Activated CD8-positive, alpha-beta T cell treated with anti-CD3 and anti-CD28 coated beads for 36 hours (primary cell): ENCODE measurements at regions not wholly inside any gene's neighbourhood (a gene's known extent, or its start where the extent isn't known, plus 50 kb on each side); places are given as distances from the start of the nearest gene placed in this dataset.
A peak's percentile ranks its signal among the peaks of the same experiment; 100 is the strongest.

Experiments
- ATAC-seq: fragments of 200-7000 bp; cut with Tn5 transposase; one replicate; pipeline ENCODE4 v1.10.0; 2021; ENCODE audit warnings: mild to moderate bottlenecking, moderate library complexity
- CTCF ChIA-PET: fragments of 350-600 bp; sonication (Branson Sonifier 250); formaldehyde crosslinking; loops from one replicate; lab custom pipeline; 2021; ENCODE audit warnings: antibody characterized with exemption; lab: Charles Lee
- POLR2A ChIA-PET: fragments of 350-600 bp; sonication (Branson Sonifier 250); formaldehyde crosslinking; loops from one replicate; lab custom pipeline; 2021; ENCODE audit warnings: antibody characterized with exemption; lab: Charles Lee
- DNase-seq: peaks from one replicate; pipeline ENCODE4 v3.0.0-alpha.2; 2020
- H3K27ac Mint-ChIP-seq: one replicate; pipeline ENCODE4 v1.8.0; 2021; ENCODE audit warnings: mild to moderate bottlenecking, mixed read lengths
- H3K27me3 Mint-ChIP-seq: one replicate; pipeline ENCODE4 v1.8.0; 2021; ENCODE audit warnings: mixed read lengths
- H3K36me3 Mint-ChIP-seq: one replicate; pipeline ENCODE4 v1.8.0; 2021; ENCODE audit warnings: low read depth, mixed read lengths
- H3K4me1 Mint-ChIP-seq: one replicate; pipeline ENCODE4 v1.8.0; 2021; ENCODE audit warnings: low read depth, mixed read lengths
- H3K4me3 Mint-ChIP-seq: one replicate; pipeline ENCODE4 v1.8.0; 2021; ENCODE audit warnings: mild to moderate bottlenecking, moderate library complexity, mixed read lengths
- H3K9me3 Mint-ChIP-seq: one replicate; pipeline ENCODE4 v1.8.0; 2021; ENCODE audit warnings: mixed read lengths
- intact Hi-C: fragments of 100-400 bp; cut with micrococcal nuclease; formaldehyde crosslinking; loops from one replicate; pipeline ENCODE4 v1.10.0; 2022
- TF ChIP-seq, protein P1 (sequence below): fragments of 200-600 bp; IDR thresholded peaks from one replicate; pipeline ENCODE4 v1.8.0; 2022; ENCODE audit warnings: antibody characterized with exemption, mild to moderate bottlenecking

DNA sequence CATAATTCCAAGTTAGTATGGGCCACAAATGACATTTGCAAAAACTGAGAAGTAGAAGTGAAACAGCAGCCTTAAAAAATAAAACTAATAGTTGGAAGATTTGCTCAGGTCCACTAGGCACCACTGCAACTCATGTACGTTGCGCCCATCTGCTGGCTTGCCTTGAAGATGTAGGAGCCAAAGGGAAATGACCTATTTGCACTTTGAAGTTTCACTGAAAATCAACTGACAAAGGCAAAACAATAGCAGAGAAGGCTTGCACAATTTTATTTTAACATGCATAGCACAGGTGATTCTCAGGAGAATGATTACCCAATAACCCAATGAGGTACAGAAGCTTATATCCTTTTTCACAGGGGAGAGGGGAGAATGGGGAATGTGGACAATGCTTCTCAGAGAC lies 170.1 kb upstream of the USP25 start:
- Mint-ChIP-seq H3K27ac (no peak overlapping the region), H3K36me3 (no peaks in the 10 kb centered on the region), H3K4me1 (peaks cover 12% of the 10 kb centered on the region), H3K9me3 (peaks cover 2% of the 10 kb centered on the region), H3K4me3 (no peak overlapping the region), H3K27me3 (peaks cover 3% of the 10 kb centered on the region)
- DNase-seq, result no peak
- POLR2A ChIA-PET, result interaction anchor here (1.0 kb wide), 1 partner anchor 18 kb away, joined by 3 read pairs; no protein-coding TSS in a partner anchor
- CTCF ChIA-PET, result interaction anchor here (0.7 kb wide), 1 partner anchor 1343 kb away, joined by 3 read pairs; no protein-coding TSS in a partner anchor
- intact Hi-C loops, result no loop called here
- no peak for ATAC-seq
- TF ChIP-seq, protein P1, sequence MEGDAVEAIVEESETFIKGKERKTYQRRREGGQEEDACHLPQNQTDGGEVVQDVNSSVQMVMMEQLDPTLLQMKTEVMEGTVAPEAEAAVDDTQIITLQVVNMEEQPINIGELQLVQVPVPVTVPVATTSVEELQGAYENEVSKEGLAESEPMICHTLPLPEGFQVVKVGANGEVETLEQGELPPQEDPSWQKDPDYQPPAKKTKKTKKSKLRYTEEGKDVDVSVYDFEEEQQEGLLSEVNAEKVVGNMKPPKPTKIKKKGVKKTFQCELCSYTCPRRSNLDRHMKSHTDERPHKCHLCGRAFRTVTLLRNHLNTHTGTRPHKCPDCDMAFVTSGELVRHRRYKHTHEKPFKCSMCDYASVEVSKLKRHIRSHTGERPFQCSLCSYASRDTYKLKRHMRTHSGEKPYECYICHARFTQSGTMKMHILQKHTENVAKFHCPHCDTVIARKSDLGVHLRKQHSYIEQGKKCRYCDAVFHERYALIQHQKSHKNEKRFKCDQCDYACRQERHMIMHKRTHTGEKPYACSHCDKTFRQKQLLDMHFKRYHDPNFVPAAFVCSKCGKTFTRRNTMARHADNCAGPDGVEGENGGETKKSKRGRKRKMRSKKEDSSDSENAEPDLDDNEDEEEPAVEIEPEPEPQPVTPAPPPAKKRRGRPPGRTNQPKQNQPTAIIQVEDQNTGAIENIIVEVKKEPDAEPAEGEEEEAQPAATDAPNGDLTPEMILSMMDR, result no peak

GRCh38 chr21:15560383-15561056 lies 169.3 kb upstream of the USP25 start:
- Mint-ChIP-seq H3K36me3 (no peaks in the 10 kb centered on the region), H3K4me1 (peaks cover 12% of the 10 kb centered on the region), H3K9me3 (peaks cover 2% of the 10 kb centered on the region), H3K27ac (no peak overlapping the region), H3K4me3 (no peak overlapping the region), H3K27me3 (peaks cover 3% of the 10 kb centered on the region)
- DNase-seq, result peak; percentile 31
- ATAC-seq, result peak; percentile 37
- intact Hi-C loops, result no loop called here
- CTCF ChIA-PET, result interaction anchor here (0.9 kb wide), 1 partner anchor 9 kb away, joined by 3 read pairs; no protein-coding TSS in a partner anchor
- TF ChIP-seq, protein P1, result no peak
- POLR2A ChIA-PET, result interaction anchor here (1.0 kb wide), 1 partner anchor 17 kb away, joined by 3 read pairs; no protein-coding TSS in a partner anchor

DNA sequence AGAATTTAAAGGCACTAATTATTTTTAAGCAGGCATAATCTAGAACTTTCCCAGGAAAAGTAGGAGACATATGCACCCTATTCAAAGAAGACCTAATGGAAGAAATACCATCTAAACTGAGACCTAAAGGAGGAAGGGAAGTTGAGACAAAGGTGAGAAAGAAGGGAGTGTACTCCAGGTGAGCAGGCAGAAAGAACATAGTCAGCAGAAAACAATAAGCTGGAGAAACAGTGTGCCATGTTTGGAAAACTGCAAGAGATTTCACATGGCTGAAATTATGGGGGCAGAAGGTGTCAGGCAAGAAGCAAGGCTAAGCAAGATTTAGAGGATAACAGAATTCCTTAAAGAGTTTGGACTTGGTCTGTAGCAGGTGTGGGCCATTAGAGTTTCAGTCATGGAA lies 167.0 kb upstream of the USP25 start:
- DNase-seq (no peak), ATAC-seq (no peak)
- Mint-ChIP-seq H3K4me3 (no peak overlapping the region), H3K27me3 (peaks cover 6% of the 10 kb centered on the region), H3K36me3 (no peaks in the 10 kb centered on the region), H3K4me1 (peaks cover 12% of the 10 kb centered on the region), H3K27ac (no peak overlapping the region), H3K9me3 (no peaks in the 10 kb centered on the region)
- intact Hi-C loops, result no loop called here
- TF ChIP-seq, protein P1, result no peak
- POLR2A ChIA-PET, result no interaction called here
- CTCF ChIA-PET, result no interaction called here

DNA sequence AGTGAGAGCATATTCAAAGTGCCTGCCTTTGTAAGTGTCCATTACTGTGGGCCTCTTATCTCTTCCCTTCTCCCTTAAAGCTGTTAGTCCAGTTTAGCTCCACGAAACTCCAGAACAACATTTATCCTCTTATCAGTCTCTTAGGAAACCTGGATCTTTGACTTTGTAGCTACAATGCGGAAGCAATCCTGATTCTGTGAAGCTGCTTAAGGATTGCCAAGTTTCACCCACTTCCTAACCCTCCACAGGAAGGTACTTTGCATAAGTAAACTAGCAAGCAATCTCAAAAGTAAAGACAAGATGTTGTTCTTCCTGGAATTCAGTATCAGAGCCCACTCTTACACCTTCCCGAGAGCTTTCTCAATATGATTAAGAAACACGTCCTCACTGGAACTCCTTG lies 164.9 kb upstream of the USP25 start:
- intact Hi-C loops, result no loop called here
- no peak overlapping the region for H3K4me3 Mint-ChIP-seq
- peaks cover 10% of the 10 kb centered on the region for H3K4me1 Mint-ChIP-seq
- CTCF ChIA-PET, result interaction anchor here (1.0 kb wide), 1 partner anchor 12 kb away, joined by 3 read pairs; no protein-coding TSS in a partner anchor
- H3K27me3 Mint-ChIP-seq, result peaks cover 14% of the 10 kb centered on the region
- no peak for DNase-seq
- no peak for ATAC-seq
- POLR2A ChIA-PET, result no interaction called here
- H3K36me3 Mint-ChIP-seq, result no peaks in the 10 kb centered on the region
- TF ChIP-seq, protein P1, result no peak
- H3K9me3 Mint-ChIP-seq, result no peaks in the 10 kb centered on the region
- no peak overlapping the region for H3K27ac Mint-ChIP-seq

DNA sequence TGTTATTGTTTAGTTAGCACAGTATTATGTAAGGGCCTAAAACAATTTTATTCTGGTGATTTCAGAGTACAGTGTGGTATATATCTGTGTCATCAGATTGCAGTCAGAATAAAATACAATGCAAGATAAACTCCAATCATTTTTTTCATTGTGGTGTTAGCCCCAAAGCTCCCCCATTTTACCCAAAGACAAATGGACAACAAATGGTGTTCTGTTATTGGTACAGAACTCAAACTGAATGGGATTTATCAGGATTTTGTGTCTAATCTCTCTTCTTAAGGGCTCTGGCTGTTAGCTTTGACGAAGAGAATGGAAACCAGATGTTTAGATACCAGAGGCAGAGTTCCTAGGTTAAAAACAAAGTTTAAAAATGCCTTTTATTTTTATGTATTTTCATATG lies 163.1 kb upstream of the USP25 start:
- Mint-ChIP-seq H3K36me3 (no peaks in the 10 kb centered on the region), H3K4me1 (no peaks in the 10 kb centered on the region), H3K4me3 (no peak overlapping the region), H3K27ac (no peak overlapping the region), H3K9me3 (no peaks in the 10 kb centered on the region), H3K27me3 (peaks cover 14% of the 10 kb centered on the region)
- POLR2A ChIA-PET, result no interaction called here
- TF ChIP-seq, protein P1, result no peak
- CTCF ChIA-PET, result no interaction called here
- DNase-seq (no peak), ATAC-seq (no peak)
- intact Hi-C loops, result no loop called here
